T-helper 17 cell (primary cell): ENCODE measurements at regions not wholly inside any gene's neighbourhood (a gene's known extent, or its start where the extent isn't known, plus 50 kb on each side); places are given as distances from the start of the nearest gene placed in this dataset.
A peak's percentile ranks its signal among the peaks of the same experiment; 100 is the strongest.

Experiments
- ATAC-seq: fragments of 150-1000 bp; cut with Tn5 transposase; 2 replicates; pipeline ENCODE4 v1.10.0; 2021; ENCODE audit warnings: mild to moderate bottlenecking, moderate library complexity
- DNase-seq, 3 donors: peaks; one replicate each; pipeline versions ENCODE4 v3.0.0 to v3.0.0-alpha.2; 2020 to 2021
- H3K9me3 ChIP-seq: one replicate; pipeline ENCODE4 v1.7.0; 2013; ENCODE audit warnings: low read length, mild to moderate bottlenecking; ENCODE audit not compliant: control insufficient read depth, poor library complexity, severe bottlenecking
- H3K27ac Mint-ChIP-seq: one replicate; pipeline ENCODE4 v1.8.0; 2022; ENCODE audit warnings: mild to moderate bottlenecking, moderate library complexity, mixed read lengths
- H3K27me3 Mint-ChIP-seq: one replicate; pipeline ENCODE4 v1.8.0; 2022; ENCODE audit warnings: mixed read lengths
- H3K36me3 Mint-ChIP-seq: one replicate; pipeline ENCODE4 v1.8.0; 2022; ENCODE audit warnings: low read depth, mixed read lengths
- H3K4me1 Mint-ChIP-seq: one replicate; pipeline ENCODE4 v1.8.0; 2022; ENCODE audit warnings: mild to moderate bottlenecking, mixed read lengths
- H3K4me3 Mint-ChIP-seq: one replicate; pipeline ENCODE4 v1.8.0; 2022; ENCODE audit warnings: mild to moderate bottlenecking, moderate library complexity, mixed read lengths

GRCh38 chr17:36869856-36870719 is 67.2 kb upstream of the LHX1 start:
- peaks cover 3% of the 10 kb centered on the region for H3K4me1 Mint-ChIP-seq
- H3K27me3 Mint-ChIP-seq: peaks cover 15% of the 10 kb centered on the region
- DNase-seq: no peak
- no peaks in the 10 kb centered on the region for H3K9me3 ChIP-seq
- no peak for ATAC-seq
- peaks cover 2% of the 10 kb centered on the region for H3K36me3 Mint-ChIP-seq
- no peak overlapping the region for H3K27ac Mint-ChIP-seq
- no peak overlapping the region for H3K4me3 Mint-ChIP-seq

- no peak for ATAC-seq
- Mint-ChIP-seq H3K36me3 (peaks cover 2% of the 10 kb centered on the region), H3K4me1 (peaks cover 6% of the 10 kb centered on the region)
Measured at GRCh38 chr17:36870720-36870999, 66.6 kb upstream of the LHX1 start.

GRCh38 chr17:36875698-36876293 is 61.5 kb upstream of the LHX1 start:
- no peak for ATAC-seq
- no peak for DNase-seq
- H3K4me1 Mint-ChIP-seq: peaks cover 10% of the 10 kb centered on the region
- H3K36me3 Mint-ChIP-seq: peaks cover 8% of the 10 kb centered on the region
- H3K4me3 Mint-ChIP-seq: no peak overlapping the region
- peaks cover 14% of the 10 kb centered on the region for H3K27me3 Mint-ChIP-seq
- H3K9me3 ChIP-seq: no peaks in the 10 kb centered on the region
- H3K27ac Mint-ChIP-seq: no peak overlapping the region

More at GRCh38 chr17:36870720-36870999, 66.6 kb upstream of the LHX1 start:
- DNase-seq: no peak
- H3K9me3 ChIP-seq: no peaks in the 10 kb centered on the region
- H3K4me3 Mint-ChIP-seq: no peak overlapping the region
- no peak overlapping the region for H3K27ac Mint-ChIP-seq
- peaks cover 15% of the 10 kb centered on the region for H3K27me3 Mint-ChIP-seq

- ATAC-seq (no peak), DNase-seq (no peak)
- H3K27ac Mint-ChIP-seq: no peak overlapping the region
- H3K4me3 Mint-ChIP-seq: no peak overlapping the region
- H3K27me3 Mint-ChIP-seq: peaks cover 14% of the 10 kb centered on the region
- H3K9me3 ChIP-seq: no peaks in the 10 kb centered on the region
- peaks cover 8% of the 10 kb centered on the region for H3K36me3 Mint-ChIP-seq
- peaks cover 10% of the 10 kb centered on the region for H3K4me1 Mint-ChIP-seq
Measured at GRCh38 chr17:36876966-36877365, 60.3 kb upstream of the LHX1 start.

GRCh38 chr17:36877771-36878170 is 59.5 kb upstream of the LHX1 start:
- Mint-ChIP-seq H3K27me3 (peaks cover 14% of the 10 kb centered on the region), H3K4me1 (peaks cover 10% of the 10 kb centered on the region), H3K27ac (no peak overlapping the region), H3K36me3 (peaks cover 8% of the 10 kb centered on the region), H3K4me3 (no peak overlapping the region)
- ATAC-seq (no peak), DNase-seq (no peak)
- H3K9me3 ChIP-seq: no peaks in the 10 kb centered on the region

- ATAC-seq (no peak), DNase-seq (no peak)
- H3K9me3 ChIP-seq: no peaks in the 10 kb centered on the region
- Mint-ChIP-seq H3K4me1 (peaks cover 10% of the 10 kb centered on the region), H3K36me3 (peaks cover 8% of the 10 kb centered on the region), H3K27ac (no peak overlapping the region), H3K4me3 (no peak overlapping the region), H3K27me3 (peaks cover 14% of the 10 kb centered on the region)
Measured at GRCh38 chr17:36878216-36878615, 59.1 kb upstream of the LHX1 start.

GRCh38 chr17:36879027-36879426 is 58.2 kb upstream of the LHX1 start:
- H3K9me3 ChIP-seq: no peaks in the 10 kb centered on the region
- no peak for DNase-seq
- Mint-ChIP-seq H3K4me3 (no peak overlapping the region), H3K36me3 (peaks cover 6% of the 10 kb centered on the region), H3K27ac (no peak overlapping the region), H3K4me1 (peaks cover 10% of the 10 kb centered on the region), H3K27me3 (peaks cover 14% of the 10 kb centered on the region)
- ATAC-seq: no peak

- no peak overlapping the region for H3K4me3 Mint-ChIP-seq
- H3K4me1 Mint-ChIP-seq: peaks cover 10% of the 10 kb centered on the region
- peaks cover 6% of the 10 kb centered on the region for H3K36me3 Mint-ChIP-seq
- no peak overlapping the region for H3K27ac Mint-ChIP-seq
- ATAC-seq (no peak), DNase-seq (no peak)
- peaks cover 20% of the 10 kb centered on the region for H3K27me3 Mint-ChIP-seq
- no peaks in the 10 kb centered on the region for H3K9me3 ChIP-seq
Measured at GRCh38 chr17:36879624-36880131, 57.6 kb upstream of the LHX1 start.

- no peaks in the 10 kb centered on the region for H3K9me3 ChIP-seq
- Mint-ChIP-seq H3K4me3 (no peak overlapping the region), H3K4me1 (peaks cover 10% of the 10 kb centered on the region), H3K27me3 (peaks cover 24% of the 10 kb centered on the region), H3K36me3 (peaks cover 6% of the 10 kb centered on the region), H3K27ac (no peak overlapping the region)
- no peak for ATAC-seq
- DNase-seq: no peak
Measured at GRCh38 chr17:36880268-36880905, 56.9 kb upstream of the LHX1 start.

GRCh38 chr17:36881323-36881722 is 56.0 kb upstream of the LHX1 start:
- no peaks in the 10 kb centered on the region for H3K9me3 ChIP-seq
- peaks cover 31% of the 10 kb centered on the region for H3K27me3 Mint-ChIP-seq
- no peak overlapping the region for H3K27ac Mint-ChIP-seq
- DNase-seq (no peak), ATAC-seq (no peak)
- peaks cover 6% of the 10 kb centered on the region for H3K36me3 Mint-ChIP-seq
- peaks cover 10% of the 10 kb centered on the region for H3K4me1 Mint-ChIP-seq
- no peak overlapping the region for H3K4me3 Mint-ChIP-seq

- peak overlapping the region; percentile 31 for H3K4me3 Mint-ChIP-seq
- ATAC-seq (no peak), DNase-seq (no peak)
- no peaks in the 10 kb centered on the region for H3K9me3 ChIP-seq
- H3K4me1 Mint-ChIP-seq: peaks cover 3% of the 10 kb centered on the region
- peaks cover 33% of the 10 kb centered on the region for H3K27me3 Mint-ChIP-seq
- H3K27ac Mint-ChIP-seq: no peak overlapping the region
- H3K36me3 Mint-ChIP-seq: peaks cover 2% of the 10 kb centered on the region
Measured at GRCh38 chr17:36884495-36885152, 52.7 kb upstream of the LHX1 start.

- Mint-ChIP-seq H3K4me1 (peaks cover 3% of the 10 kb centered on the region), H3K36me3 (peaks cover 2% of the 10 kb centered on the region), H3K27ac (no peak overlapping the region), H3K27me3 (peaks cover 33% of the 10 kb centered on the region), H3K4me3 (no peak overlapping the region)
- ATAC-seq (no peak), DNase-seq (no peak)
- no peaks in the 10 kb centered on the region for H3K9me3 ChIP-seq
Measured at GRCh38 chr17:36885153-36885735, 52.0 kb upstream of the LHX1 start.
